ENCODE measurements at regions not wholly inside any gene's neighbourhood (a gene's known extent, or its start where the extent isn't known, plus 50 kb on each side); places are given as distances from the start of the nearest gene placed in this dataset.

- no peak for TF ChIP-seq CTCF (IDR thresholded peaks at IDR 0.05)
- no peak for TF ChIP-seq POLR2A (IDR thresholded peaks at IDR 0.05)
- no peak for TF ChIP-seq POLR2AphosphoS5 (IDR thresholded peaks at IDR 0.05)
Measured at GRCh38 chr2:204264621-204265140, 280.6 kb upstream of the PARD3B start.

Data from stomach (tissue), 4 donors.